Urinary bladder (tissue), 3 donors: ENCODE measurements at regions not wholly inside any gene's neighbourhood (a gene's known extent, or its start where the extent isn't known, plus 50 kb on each side); places are given as distances from the start of the nearest gene placed in this dataset.

Experiments used
- DNase-seq: peaks from one replicate; pipeline ENCODE4 v3.0.0-alpha.2; 2015; ENCODE audit errors: extremely low spot score
- H3K27ac ChIP-seq: one replicate; pipeline ENCODE4 v1.5.1; 2013; ENCODE audit warnings: low read depth, mild to moderate bottlenecking, moderate library complexity
- H3K36me3 ChIP-seq: one replicate; pipeline ENCODE4 v1.6.1; 2013; ENCODE audit warnings: mild to moderate bottlenecking, moderate library complexity; ENCODE audit not compliant: insufficient read depth
- H3K4me1 ChIP-seq: one replicate; pipeline ENCODE4 v1.6.1; 2013; ENCODE audit warnings: mild to moderate bottlenecking, moderate library complexity; ENCODE audit not compliant: insufficient read depth
- H3K4me3 ChIP-seq: one replicate; pipeline ENCODE4 v1.5.1; 2013; ENCODE audit warnings: low read depth, low read length
- WGBS: extraction: QIAGEN DNeasy Blood & Tissue Kit; methylation state at CpG from one replicate; pipeline ENCODE4 v1.1.7; 2013; 5-methylcytosine and 5-hydroxymethylcytosine counted together
- donor health status: healthy with polysubstance abuse.
- donor health status: healthy.

DNA sequence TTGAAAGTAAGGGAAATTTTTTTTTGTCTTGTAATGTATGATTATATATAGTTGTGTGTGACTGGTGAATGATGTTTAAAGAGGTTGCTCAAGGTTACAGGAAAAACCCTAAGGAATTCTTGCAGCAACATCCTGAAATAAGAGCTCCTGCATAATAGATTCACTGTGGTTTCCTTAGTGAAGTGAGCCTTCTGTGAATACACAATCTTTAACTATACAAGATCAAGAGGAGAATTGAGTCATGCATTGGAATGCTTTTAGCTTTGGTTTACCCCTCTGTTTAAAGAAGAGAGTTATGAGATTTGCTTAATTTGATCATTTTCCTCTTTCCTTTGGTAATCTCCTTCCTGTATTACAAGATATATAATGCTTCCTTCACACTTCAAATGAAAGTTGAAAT, 141.6 kb upstream of the EYA4 start:
- Histone ChIP-seq H3K4me3 (no peak overlapping the region), H3K27ac (no peak overlapping the region), H3K36me3 (no peaks in the 10 kb centered on the region), H3K4me1 (no peaks in the 10 kb centered on the region)
- DNase-seq: peak; percentile 4

- no peak overlapping the region for H3K27ac ChIP-seq
- no peaks in the 10 kb centered on the region for H3K4me1 ChIP-seq
- no peak for DNase-seq
- 64% methylated on average over 3 of the region's 3 CpGs for WGBS
- H3K4me3 ChIP-seq: no peak overlapping the region
- H3K36me3 ChIP-seq: no peaks in the 10 kb centered on the region
Observed at GRCh38 chr6:133100865-133101264, 140.3 kb upstream of the EYA4 start.

GRCh38 chr6:133101790-133102189, 139.4 kb upstream of the EYA4 start:
- H3K27ac ChIP-seq: no peak overlapping the region
- H3K4me1 ChIP-seq: no peaks in the 10 kb centered on the region
- H3K4me3 ChIP-seq: no peak overlapping the region
- no peak for DNase-seq
- no peaks in the 10 kb centered on the region for H3K36me3 ChIP-seq

- Histone ChIP-seq H3K4me3 (no peak overlapping the region), H3K4me1 (no peaks in the 10 kb centered on the region), H3K36me3 (no peaks in the 10 kb centered on the region), H3K27ac (no peak overlapping the region)
- 88% methylated on average over 2 of the region's 2 CpGs for WGBS
- no peak for DNase-seq
Observed at GRCh38 chr6:133106934-133107333, 134.2 kb upstream of the EYA4 start.

- DNase-seq: no peak
- Histone ChIP-seq H3K4me3 (no peak overlapping the region), H3K36me3 (no peaks in the 10 kb centered on the region), H3K4me1 (no peaks in the 10 kb centered on the region), H3K27ac (no peak overlapping the region)
- WGBS: 19% methylated on average over 2 of the region's 2 CpGs
Observed at GRCh38 chr6:133108419-133108818, 132.7 kb upstream of the EYA4 start.

DNA sequence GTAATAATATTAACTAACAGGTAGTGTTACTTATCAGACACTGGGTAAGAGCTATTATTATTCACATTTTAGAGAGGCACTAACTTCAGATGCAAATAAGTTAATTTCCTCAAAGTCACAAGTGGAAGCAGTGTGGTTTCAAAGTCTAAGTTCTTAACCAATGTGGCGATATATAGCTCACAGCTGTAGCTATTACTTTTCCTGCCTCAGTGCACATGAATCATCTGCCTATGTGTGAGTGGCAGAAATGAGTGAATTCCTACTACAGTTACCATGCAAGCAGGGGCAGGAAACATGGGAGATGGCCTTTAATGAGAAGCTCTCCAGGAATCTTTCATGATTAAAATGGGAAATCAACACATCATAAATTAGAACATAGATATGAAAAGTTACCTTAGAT, 126.2 kb upstream of the EYA4 start:
- WGBS: 94% methylated on average over 1 of the region's 1 CpG
- H3K27ac ChIP-seq: no peak overlapping the region
- no peak overlapping the region for H3K4me3 ChIP-seq

GRCh38 chr6:133115946-133116345, 125.2 kb upstream of the EYA4 start:
- 55% methylated on average over 2 of the region's 2 CpGs for WGBS
- H3K4me1 ChIP-seq: no peaks in the 10 kb centered on the region
- DNase-seq: no peak

More for the DNA sequence above, 126.2 kb upstream of the EYA4 start:
- no peaks in the 10 kb centered on the region for H3K4me1 ChIP-seq
- H3K36me3 ChIP-seq: no peaks in the 10 kb centered on the region
- DNase-seq: no peak

DNA sequence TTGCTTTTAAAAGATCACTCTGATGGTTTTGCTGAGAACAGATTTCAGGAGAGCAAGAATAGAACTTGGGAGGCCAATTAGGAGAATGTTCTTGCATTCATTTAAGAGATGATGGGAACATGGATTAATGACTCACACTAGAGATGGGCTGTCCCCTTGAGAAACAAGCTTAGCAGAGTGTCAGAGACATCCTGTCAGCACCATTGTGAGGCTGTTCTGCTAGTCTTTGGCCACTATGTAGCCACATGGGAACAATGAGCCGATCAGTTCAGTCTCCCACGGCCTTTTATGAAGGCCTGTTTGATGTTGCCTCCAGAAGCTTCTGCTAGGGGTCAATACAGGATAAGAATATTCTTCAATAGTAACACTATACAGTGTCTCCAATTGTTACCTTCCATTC, 113.0 kb upstream of the EYA4 start:
- DNase-seq: no peak
- no peak overlapping the region for H3K4me3 ChIP-seq
- WGBS: 74% methylated on average over 2 of the region's 2 CpGs
- no peaks in the 10 kb centered on the region for H3K36me3 ChIP-seq
- H3K27ac ChIP-seq: no peak overlapping the region
- H3K4me1 ChIP-seq: no peaks in the 10 kb centered on the region

More at GRCh38 chr6:133115946-133116345, 125.2 kb upstream of the EYA4 start:
- H3K36me3 ChIP-seq: no peaks in the 10 kb centered on the region
- no peak overlapping the region for H3K4me3 ChIP-seq
- H3K27ac ChIP-seq: no peak overlapping the region

DNA sequence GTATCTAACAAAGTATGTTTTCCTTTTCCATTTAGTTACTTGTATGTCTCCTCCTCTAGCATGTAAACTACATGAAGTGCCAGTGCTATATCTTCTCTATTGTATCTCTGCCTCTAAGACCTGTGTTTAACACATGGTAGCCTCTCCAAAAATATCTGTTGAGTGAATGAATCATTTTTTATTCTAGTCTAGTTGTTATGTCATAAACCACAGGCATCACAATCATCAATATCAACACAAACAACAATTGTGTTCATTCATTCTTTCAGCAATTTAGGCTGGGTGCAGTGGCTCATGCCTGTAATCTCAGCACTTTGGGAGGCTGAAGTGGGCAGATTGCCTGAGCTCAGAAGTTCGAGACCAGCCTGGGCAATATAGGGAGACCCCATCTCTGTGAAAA, 111.6 kb upstream of the EYA4 start:
- WGBS: 86% methylated on average over 1 of the region's 1 CpG
- no peak for DNase-seq
- no peak overlapping the region for H3K4me3 ChIP-seq
- H3K36me3 ChIP-seq: no peaks in the 10 kb centered on the region
- H3K4me1 ChIP-seq: no peaks in the 10 kb centered on the region
- no peak overlapping the region for H3K27ac ChIP-seq

DNA sequence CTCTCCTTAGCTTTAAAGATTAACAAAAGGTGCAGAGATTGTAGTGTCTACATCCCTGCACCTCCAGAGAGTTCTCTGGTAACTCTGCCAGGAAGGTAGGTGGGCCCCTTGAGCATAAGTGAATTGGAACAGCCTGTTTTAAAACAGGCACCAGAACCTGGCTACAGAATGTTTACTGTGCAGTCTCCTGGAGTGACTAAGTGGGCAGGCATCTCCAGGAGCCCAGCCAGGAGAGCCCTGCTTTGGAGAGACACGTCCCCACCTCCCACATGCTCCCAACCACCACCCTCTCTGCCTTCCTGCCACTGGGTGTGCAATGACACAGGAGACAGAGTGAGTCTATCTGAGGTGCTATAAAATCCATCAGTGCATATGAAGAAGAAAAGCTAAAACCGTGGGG, 110.3 kb upstream of the EYA4 start:
- no peak for DNase-seq
- no peak overlapping the region for H3K27ac ChIP-seq
- H3K4me1 ChIP-seq: no peaks in the 10 kb centered on the region
- no peak overlapping the region for H3K4me3 ChIP-seq
- no peaks in the 10 kb centered on the region for H3K36me3 ChIP-seq
- WGBS: 48% methylated on average over 2 of the region's 2 CpGs

- 61% methylated on average over 10 of the region's 10 CpGs for WGBS
- H3K4me1 ChIP-seq: no peaks in the 10 kb centered on the region
- no peak overlapping the region for H3K4me3 ChIP-seq
- H3K27ac ChIP-seq: no peak overlapping the region
- H3K36me3 ChIP-seq: no peaks in the 10 kb centered on the region
- no peak for DNase-seq
Observed at GRCh38 chr6:133131621-133132465, 109.3 kb upstream of the EYA4 start.

GRCh38 chr6:133132466-133132971, 108.6 kb upstream of the EYA4 start:
- 69% methylated on average over 12 of the region's 12 CpGs for WGBS
- Histone ChIP-seq H3K4me1 (no peaks in the 10 kb centered on the region), H3K27ac (no peak overlapping the region), H3K4me3 (no peak overlapping the region), H3K36me3 (no peaks in the 10 kb centered on the region)
- DNase-seq: no peak

DNA sequence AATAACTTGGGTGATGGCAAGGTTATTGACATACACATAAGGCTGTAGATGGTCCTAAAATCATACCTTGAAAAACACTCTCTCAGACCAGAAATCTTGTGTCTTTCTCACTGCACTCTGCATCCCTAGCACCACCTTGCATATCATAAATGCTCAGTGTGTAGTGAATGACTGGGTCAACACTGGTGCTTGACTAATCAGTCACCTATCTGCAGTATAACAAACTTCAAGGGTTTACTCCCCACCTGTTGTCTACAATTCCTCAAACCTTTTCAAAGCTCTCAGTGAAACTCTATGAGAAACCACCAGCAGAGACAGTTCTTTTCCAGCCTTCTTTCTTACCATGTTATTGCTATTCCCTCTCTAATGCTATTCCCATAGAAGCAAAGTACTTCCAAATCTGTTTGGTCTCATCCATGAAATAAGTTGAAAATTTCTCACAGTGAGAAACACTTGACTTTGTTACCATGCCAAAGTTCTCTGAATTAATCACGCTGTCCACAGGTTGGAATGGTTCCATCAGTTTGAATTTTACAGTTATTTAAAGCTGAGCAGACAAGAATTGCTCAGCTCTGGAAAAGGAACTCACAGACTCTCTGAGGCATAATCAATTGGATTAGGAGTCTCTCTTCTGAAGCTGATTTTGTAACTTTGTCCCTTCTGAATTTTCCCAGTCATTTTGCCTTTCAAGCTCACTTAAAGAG, 104.8 kb upstream of the EYA4 start:
- H3K4me3 ChIP-seq: no peak overlapping the region
- 29% methylated on average over 1 of the region's 1 CpG for WGBS
- H3K4me1 ChIP-seq: no peaks in the 10 kb centered on the region

More for the DNA sequence above, 104.8 kb upstream of the EYA4 start:
- Histone ChIP-seq H3K27ac (no peak overlapping the region), H3K36me3 (no peaks in the 10 kb centered on the region)
- DNase-seq: no peak
